ENCODE measurements at regions not wholly inside any gene's neighbourhood (a gene's known extent, or its start where the extent isn't known, plus 50 kb on each side); places are given as distances from the start of the nearest gene placed in this dataset.

DNA sequence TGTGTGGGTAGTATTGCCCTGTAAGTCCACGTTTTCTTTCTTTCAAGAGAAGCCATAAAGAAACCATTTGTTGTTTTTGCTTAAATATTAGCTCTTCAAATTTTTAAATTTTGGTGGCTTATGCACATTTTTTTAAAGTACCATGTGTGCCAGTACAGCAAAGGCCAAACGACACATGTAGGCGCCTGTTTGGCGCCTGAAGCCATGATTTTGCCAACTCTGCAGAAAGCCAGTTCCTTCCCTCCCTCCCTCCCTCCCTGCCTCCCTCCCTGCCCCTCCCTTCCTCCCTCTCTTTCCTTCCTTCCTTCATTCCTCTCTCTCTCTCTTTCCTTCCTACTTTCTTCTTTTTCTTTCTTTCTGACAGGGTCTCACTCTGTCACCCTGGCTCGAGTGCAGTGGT lies 65.9 kb upstream of the LIMCH1 start:
- TF ChIP-seq, protein P1, sequence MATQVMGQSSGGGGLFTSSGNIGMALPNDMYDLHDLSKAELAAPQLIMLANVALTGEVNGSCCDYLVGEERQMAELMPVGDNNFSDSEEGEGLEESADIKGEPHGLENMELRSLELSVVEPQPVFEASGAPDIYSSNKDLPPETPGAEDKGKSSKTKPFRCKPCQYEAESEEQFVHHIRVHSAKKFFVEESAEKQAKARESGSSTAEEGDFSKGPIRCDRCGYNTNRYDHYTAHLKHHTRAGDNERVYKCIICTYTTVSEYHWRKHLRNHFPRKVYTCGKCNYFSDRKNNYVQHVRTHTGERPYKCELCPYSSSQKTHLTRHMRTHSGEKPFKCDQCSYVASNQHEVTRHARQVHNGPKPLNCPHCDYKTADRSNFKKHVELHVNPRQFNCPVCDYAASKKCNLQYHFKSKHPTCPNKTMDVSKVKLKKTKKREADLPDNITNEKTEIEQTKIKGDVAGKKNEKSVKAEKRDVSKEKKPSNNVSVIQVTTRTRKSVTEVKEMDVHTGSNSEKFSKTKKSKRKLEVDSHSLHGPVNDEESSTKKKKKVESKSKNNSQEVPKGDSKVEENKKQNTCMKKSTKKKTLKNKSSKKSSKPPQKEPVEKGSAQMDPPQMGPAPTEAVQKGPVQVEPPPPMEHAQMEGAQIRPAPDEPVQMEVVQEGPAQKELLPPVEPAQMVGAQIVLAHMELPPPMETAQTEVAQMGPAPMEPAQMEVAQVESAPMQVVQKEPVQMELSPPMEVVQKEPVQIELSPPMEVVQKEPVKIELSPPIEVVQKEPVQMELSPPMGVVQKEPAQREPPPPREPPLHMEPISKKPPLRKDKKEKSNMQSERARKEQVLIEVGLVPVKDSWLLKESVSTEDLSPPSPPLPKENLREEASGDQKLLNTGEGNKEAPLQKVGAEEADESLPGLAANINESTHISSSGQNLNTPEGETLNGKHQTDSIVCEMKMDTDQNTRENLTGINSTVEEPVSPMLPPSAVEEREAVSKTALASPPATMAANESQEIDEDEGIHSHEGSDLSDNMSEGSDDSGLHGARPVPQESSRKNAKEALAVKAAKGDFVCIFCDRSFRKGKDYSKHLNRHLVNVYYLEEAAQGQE (IDR thresholded peaks at IDR 0.05) = no peak
- TF ChIP-seq, protein P2, sequence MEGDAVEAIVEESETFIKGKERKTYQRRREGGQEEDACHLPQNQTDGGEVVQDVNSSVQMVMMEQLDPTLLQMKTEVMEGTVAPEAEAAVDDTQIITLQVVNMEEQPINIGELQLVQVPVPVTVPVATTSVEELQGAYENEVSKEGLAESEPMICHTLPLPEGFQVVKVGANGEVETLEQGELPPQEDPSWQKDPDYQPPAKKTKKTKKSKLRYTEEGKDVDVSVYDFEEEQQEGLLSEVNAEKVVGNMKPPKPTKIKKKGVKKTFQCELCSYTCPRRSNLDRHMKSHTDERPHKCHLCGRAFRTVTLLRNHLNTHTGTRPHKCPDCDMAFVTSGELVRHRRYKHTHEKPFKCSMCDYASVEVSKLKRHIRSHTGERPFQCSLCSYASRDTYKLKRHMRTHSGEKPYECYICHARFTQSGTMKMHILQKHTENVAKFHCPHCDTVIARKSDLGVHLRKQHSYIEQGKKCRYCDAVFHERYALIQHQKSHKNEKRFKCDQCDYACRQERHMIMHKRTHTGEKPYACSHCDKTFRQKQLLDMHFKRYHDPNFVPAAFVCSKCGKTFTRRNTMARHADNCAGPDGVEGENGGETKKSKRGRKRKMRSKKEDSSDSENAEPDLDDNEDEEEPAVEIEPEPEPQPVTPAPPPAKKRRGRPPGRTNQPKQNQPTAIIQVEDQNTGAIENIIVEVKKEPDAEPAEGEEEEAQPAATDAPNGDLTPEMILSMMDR (IDR thresholded peaks at IDR 0.05; ENCODE audit: low read depth, low read length, missing input control) = no peak
- TF ChIP-seq RAD21 (IDR thresholded peaks at IDR 0.05) (no peak), RXRA (IDR thresholded peaks at IDR 0.05) (no peak), SP1 (IDR thresholded peaks at IDR 0.05) (no peak), NR2F2 (IDR thresholded peaks at IDR 0.05) (no peak), GABPA (IDR thresholded peaks at IDR 0.05 in 1 of 2, conservative IDR thresholded peaks at IDR 0.05 in 1 of 2) (no peak)
- TF ChIP-seq, protein P3, sequence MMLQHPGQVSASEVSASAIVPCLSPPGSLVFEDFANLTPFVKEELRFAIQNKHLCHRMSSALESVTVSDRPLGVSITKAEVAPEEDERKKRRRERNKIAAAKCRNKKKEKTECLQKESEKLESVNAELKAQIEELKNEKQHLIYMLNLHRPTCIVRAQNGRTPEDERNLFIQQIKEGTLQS (IDR thresholded peaks at IDR 0.05) = no peak
- TF ChIP-seq, protein P4, sequence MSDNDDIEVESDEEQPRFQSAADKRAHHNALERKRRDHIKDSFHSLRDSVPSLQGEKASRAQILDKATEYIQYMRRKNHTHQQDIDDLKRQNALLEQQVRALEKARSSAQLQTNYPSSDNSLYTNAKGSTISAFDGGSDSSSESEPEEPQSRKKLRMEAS (IDR thresholded peaks at IDR 0.05) = no peak
- TF ChIP-seq, protein P5, sequence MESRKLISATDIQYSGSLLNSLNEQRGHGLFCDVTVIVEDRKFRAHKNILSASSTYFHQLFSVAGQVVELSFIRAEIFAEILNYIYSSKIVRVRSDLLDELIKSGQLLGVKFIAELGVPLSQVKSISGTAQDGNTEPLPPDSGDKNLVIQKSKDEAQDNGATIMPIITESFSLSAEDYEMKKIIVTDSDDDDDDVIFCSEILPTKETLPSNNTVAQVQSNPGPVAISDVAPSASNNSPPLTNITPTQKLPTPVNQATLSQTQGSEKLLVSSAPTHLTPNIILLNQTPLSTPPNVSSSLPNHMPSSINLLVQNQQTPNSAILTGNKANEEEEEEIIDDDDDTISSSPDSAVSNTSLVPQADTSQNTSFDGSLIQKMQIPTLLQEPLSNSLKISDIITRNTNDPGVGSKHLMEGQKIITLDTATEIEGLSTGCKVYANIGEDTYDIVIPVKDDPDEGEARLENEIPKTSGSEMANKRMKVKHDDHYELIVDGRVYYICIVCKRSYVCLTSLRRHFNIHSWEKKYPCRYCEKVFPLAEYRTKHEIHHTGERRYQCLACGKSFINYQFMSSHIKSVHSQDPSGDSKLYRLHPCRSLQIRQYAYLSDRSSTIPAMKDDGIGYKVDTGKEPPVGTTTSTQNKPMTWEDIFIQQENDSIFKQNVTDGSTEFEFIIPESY (IDR thresholded peaks at IDR 0.05) = no peak
